HG03060 (cell line): ENCODE measurements at regions not wholly inside any gene's neighbourhood (a gene's known extent, or its start where the extent isn't known, plus 50 kb on each side); places are given as distances from the start of the nearest gene placed in this dataset.
A peak's percentile ranks its signal among the peaks of the same experiment; 100 is the strongest.

Experiments used
- ATAC-seq: cut with Tn5 transposase; IDR thresholded peaks from one replicate; pipeline ENCODE4 v1.9.1; 2021; ENCODE audit warnings: low read depth, moderate number of reproducible peaks; ENCODE audit not compliant: unreplicated experiment

DNA sequence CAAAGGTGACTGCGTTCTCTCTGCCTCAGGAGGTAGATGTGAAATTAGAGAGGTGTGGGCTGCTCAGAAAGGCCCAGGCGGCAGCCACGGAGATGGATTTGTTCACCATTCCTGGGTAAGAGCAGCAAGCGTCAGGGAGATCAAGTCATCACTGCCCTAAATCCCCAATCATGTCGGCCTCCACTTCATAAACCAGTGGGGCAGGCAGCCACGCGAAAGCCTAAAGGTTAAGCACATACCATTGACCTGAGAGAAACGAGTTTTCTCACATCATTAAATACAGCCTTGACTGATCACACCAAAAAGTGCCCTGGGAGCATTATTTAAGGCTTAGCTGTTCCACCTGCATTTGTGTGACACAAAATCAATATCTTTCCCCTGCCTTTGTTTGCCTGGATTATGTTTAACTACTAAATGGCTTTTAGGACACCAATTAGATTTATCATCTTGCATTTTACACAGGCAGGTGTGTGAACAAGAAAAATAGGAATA, 50.7 kb upstream of the FOXB1 start:
- ATAC-seq, result no peak

DNA sequence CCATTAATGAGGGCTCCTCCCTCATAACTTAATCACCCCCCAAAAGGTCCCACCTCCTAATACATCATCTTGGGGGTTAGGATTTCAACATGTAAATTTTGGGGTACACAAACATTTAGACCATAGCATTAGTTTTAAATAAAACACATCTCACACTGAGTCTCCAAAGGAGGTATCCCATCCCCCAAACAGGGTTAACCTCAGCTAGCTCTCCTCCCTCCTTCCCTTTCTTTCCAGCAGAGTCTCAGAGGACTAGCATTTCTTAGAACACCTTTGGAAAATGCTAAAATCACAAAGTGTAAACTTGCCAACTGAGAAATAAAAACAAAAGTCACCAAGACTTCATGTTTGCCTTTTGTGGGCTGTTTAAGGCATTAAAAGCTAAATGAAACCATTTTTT, 51.2 kb upstream of the FOXB1 start:
- no peak for ATAC-seq

DNA sequence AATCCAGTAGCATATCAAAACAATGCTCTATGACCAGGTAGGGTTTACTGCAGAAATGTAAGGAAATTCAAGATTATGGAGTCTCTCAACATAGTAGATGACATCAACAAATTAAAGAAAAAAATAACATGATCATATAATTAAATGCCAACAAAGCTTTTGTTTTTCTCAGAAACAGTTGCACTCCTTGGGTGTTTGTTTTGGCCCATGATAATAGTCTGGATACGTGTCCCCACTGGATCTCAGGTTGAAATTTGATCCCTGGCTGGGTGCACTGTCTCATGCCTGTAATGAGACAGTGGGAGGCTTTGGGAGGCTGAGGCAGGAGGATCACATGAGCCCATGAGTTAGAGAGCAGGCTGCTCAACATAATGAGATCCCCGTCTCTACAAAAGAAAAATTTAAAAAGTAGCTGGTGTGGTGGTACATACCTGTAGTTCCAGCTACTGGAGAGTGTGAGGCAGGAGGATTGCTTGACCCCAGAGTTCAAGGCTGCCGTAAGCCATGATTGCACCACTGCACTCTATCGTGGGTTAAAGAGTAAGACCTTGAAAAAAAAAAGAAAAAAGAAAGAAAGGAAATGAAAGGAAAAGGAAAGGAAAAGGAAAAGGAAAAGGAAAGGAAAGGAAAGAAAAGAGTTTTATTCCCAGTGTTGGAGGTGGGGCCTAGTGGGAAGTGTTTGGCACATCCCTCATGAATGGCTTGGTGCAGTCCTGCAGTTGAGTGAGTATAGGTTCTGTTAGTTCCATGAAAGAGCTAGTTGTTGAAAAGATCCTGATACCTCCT, 53.3 kb upstream of the FOXB1 start:
- ATAC-seq, result no peak

DNA sequence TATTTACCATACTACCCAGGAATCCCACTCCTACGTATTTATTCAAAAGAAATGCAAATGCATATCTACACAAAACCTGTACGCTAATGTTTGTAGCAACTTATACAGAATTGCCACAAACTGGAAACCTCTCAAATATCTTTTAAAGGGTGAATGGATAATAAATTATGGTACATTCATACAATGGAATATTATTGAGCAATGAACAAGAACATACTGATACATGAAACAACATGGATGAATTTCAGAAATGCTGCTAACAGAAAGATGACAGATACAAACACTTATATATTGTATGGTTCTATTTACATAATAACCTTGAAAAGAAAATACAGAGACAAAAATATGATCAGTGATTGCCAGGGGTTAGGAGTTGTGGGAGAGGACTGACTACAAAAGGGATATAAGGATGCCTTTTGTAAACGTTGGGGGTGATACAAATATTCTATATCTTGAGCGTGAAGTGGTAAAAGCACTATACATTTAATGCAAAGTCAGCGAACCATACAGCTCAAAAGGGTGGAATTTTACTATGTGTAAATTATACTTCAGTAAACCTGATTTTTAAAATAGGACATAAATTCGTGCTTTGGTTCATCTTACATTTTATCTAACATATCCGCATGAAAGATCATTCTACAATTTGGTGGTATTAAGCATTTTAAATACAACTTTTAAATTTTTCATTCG, 55.0 kb upstream of the FOXB1 start:
- ATAC-seq, result no peak

DNA sequence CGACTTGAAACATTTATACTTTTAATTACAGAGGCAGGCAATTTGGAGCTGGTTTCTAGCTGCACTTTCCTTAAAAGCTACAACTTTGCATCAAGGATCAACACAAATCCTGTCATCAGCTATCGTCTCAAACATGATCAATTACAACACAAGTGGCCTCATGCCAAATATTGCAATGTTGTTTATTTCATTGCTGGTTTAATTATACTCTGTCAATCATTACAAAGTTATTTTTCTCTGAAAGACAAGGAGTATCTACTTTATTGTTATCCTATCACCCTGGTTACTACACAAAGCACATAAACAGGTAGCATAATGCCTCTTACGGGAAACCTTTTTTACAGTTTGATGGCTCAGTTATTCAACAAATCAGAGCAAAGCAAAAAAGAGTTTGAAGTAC, 58.0 kb upstream of the FOXB1 start:
- no peak for ATAC-seq

DNA sequence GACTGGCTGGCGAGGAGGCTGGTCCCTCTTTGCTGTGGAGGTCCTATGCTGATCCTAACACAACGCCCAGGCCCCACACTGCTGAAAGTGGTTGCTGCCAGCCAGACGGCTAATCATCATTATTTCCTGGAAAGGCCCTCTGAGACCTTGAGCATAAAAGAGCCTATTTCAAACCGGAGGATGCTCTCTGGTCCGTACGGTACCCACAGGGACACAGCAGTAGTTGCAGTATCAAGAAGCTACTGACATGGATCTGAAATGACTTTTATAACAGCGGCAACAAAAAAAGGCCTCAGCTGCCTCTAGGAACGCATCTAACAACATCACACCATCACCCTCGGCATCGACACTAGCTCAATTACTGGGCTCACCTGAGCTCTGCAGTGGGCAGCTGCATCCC, 59.1 kb upstream of the FOXB1 start:
- no peak for ATAC-seq

DNA sequence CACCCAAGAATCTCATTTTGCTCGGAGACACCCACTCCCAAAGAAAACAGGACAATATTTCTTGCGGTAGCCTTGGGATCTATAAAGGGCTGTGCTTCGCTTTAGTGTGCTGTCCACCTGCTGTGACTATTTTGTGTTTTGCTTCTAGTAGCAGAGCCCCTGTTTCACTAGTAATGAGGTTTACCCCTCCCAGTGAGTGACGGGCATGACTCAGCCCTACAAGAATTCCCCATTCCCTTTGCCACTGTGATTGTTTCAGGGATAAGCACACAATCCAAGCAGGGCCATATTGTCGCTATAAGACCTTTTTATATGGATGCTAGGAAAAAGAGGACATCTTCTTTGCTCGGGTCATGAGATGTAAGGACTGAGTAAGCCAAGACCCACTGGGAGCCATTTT, 62.5 kb upstream of the FOXB1 start:
- no peak for ATAC-seq

DNA sequence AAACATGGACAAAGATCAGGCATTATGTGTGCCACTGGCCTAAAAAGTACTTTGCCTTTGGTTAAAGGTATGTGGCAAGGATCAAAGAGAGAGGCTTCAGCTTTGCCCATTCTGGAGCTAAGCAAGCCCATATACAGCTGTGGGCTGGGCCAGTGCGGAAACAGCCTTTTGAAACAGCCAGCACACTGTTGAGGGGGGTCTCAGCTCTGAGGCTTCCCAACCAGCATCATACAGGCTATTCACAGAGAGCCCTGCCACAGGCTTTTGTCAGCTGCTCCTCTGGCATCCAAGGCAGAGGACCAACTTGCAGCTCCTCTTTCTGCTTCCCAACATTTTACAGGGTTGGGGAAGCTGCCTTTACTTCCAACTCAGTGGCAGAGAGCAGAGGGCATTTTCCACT, 63.2 kb upstream of the FOXB1 start:
- ATAC-seq, result no peak

DNA sequence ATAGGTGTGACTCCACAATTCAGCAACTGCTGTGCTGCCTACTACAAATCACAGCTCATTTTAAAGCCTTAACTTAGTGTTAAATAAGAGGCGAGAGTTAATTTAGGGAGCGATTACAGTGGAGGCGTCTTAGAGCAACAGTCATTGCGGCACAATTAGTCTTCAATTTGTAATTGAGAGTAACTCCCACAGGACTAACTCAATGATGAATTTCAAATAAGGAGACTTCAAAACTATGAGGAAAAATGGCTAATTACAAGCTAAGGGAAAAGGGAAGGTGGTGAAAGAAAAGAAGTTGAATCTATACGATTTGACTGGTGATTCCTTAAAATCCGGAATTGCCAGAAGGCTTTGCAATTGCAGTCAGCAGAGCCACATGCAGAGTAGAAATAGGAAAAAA, 63.7 kb upstream of the FOXB1 start:
- no peak for ATAC-seq

DNA sequence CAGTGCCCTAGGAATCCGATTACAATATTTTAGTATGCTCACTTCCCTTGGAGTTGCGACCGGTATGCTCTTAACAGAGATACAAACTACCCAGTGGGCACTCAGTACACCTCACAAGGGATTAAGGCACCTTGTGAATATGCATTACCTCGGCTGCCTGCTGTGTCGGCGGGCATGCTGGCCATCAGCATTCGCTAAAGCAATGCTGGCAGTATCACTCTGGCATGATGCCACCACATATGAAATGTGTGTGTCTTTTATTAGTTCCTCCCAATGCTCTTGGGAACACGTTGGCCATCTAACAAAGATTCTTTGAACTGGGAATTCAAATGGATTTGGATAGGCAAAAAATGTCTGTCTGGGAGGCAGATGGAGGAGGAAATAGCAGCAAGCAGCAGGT, 67.4 kb upstream of the FOXB1 start:
- ATAC-seq, result no peak

DNA sequence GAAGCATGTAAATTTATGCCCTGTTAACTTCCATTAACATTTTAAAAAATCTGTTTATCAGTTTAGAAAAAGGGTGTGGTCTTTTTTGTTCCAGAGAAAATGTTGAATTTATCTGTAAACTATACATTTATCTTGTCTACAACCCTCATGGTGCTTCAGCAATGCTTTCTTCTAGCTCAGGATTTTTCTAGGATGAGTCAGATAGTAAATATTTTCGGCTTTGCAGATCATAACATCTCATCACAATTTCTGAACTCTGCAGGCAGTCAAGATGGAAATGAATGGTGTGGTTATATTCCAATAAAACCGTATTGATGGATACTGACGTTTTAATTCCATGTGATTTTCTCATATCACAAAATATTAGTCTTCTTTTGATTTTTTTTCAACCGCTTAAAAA, 70.5 kb upstream of the FOXB1 start:
- no peak for ATAC-seq

DNA sequence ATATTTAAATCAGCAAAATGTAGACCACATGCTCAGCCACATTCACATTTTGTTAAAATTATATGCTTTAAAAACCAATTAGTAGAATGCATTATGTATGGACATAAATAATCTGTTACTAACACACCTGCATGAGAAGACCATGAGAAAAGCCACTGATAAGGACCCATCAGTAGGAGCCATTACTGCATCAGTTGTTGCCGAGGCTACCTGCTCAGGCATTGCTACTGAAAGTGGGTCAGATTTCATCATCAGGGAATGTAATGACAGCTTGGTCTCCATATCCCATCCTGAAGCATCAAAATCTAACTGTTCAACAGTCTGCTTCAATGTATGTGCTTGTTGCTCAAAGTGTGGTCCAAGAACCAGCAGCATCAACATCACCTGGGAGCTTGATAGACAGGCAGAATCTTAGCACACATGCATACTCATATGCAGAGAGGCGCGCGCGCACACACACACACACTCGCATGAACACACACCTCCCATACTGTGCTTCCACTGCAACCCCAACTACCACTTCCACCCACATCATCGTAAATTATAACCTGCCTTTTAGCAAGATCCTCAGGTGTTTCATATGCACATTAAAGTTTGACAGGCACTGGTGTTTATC, 72.4 kb upstream of the FOXB1 start:
- no peak for ATAC-seq

DNA sequence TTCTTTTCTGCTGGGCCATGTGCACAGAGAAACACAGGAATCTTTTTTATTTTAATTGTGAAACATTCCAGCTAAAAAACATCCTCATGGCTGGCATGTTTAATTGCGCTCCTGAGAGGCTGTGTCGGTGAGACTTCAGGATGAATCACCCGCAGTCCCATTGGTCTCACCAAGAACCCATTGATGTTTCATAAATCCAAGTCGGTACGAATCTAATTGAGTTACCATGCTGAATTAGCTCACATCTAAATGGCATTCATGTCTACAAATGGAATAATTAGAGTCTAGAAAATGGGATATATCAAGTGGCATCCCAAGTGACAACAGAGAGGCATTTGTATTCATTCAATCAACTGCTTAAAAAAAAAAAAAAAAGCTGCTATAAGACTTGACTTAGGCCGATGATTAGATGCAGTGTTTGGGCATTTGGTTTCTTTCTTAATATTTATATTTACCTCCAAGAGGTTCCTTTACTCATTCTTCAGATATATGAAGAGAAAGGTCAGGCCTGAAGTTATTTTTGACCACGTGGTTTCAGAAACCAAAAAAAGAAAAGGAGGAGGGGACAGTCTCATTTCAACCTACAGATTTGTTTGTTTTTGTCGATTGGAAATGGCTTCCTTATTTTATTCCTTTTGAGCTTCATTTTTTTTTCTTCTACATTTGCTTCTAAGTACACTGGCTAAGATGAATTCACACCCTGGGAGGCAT, 79.1 kb upstream of the FOXB1 start:
- ATAC-seq, result no peak

DNA sequence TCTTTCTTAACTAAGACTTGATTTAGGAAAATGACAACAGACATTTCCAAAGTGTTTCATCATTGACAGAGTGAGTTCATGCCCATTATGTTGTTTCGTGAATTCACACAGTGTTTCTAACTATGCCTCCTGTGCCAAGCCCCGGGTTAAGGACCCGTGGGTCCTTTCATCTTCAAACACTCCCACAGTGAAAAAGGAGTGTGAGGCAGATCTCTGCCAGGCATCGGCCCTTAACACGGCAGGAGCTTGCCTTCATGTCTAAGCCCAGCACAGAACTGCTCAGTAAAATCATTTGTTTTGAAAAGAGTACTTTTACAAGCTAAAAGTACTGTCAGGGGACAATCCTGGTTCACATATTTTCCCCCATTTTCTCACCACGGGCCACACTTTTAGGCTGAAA, 80.0 kb upstream of the FOXB1 start:
- ATAC-seq, result no peak

DNA sequence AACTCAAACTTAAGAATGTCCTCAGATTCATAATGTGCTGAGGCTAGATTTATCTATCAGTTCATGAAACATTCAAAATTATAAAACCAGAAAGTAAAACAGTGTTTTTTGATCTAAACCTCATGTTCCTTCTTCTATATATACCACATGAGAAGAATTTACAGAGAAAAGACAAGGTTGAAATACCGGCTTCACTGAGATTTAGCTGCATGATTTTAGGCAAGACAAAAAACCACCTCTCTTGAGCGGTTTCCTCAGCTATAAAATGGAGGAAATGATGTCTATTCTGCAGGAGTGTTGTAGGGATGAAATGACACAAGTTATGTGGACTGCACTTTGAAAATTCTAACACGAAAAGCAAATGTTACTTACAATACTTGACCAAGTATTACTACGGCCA, 80.6 kb upstream of the FOXB1 start:
- ATAC-seq, result no peak

DNA sequence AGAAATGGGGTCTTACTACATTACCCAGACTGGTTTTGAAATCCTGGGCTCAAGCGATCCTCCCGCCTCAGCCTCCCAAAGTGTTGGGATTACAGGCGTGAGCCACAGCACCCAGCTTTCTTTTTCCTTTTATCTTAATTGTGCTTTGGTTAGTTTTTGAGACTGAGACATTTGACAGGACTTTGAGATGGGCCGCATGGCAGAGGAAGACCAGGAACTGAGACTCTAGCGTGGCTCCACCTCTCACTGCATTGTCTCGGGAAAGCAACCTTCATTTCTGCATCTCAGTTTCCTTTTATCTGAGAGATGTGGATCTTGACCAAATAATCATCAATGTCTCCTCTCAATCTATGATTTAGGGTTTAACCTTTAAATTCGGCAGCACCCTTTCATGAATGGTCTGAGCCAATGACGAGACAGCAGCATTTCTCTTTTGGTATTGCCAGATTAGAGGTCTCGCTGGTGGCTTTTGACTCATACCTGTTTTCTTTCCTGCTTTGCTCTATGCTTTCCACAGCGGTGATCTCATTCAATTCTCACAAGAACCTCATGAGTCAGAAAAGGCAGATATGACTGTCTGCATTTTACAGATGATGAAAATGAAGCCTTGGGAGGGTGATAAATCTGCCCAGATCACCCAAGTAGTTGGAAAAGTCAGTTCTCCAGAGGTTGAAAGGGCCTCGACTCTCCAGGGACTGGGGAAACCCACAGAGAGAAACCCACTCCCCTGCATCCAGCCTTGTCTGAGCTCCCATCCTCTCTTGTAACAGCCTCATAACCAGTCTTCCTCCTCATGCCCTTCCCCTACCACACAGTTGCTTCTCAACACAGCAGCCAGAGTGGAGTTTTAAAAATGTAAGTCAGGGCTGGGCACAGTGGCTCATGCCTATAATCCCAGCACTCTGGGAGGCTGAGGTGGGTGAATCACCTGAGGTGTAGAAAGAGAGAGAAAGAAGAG, 84.8 kb upstream of the FOXB1 start:
- peak; percentile 80 for ATAC-seq

DNA sequence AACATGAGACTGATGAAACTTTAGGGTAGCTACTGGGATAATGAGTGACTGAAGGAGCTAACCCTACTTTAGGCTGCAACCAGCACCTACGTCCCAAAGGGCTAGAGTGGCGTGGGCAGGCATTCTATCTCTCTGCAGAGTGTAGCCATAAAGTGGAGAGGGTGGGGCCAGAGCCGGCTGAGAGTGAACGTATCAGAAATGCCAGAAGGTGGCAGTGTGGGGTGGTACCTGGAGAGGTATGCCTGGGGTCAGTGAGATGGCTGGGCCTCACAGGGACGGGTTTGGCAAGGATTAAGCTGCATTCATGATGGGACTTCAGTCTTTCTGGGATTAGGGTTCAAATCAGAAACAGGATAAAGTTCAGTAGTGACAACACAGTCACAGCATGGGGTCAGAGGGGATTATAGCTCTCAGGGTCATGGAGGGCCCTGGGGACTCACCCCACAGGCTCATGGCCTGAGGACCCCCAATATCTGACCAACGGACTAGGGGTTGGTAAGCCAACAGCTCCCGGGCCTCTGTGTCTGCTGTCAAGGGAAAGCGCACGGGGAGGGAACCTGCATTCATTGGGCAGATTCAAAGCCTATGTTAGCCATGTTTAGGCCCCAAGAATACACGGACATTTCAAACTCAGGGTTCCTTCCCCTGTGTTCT, 86.5 kb upstream of the FOXB1 start:
- no peak for ATAC-seq

DNA sequence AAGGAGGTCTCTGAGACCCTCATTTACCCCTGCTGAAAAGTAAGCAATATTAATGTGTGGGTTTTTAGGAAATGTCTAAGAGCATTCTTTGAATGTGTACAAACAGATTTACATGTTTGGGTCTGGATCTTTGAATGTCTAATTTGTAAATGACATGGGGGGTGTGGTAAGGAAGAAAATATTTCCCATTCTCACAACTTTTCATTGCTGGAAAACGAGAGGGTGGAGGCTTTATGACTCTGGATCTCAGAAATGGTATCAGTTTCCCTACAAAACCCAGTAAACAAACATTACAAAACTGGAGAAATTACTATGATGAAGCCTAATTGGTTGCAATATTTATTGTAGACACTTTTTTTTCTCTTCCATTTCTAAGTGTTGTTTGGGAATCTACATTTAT, 98.1 kb upstream of the FOXB1 start:
- no peak for ATAC-seq

DNA sequence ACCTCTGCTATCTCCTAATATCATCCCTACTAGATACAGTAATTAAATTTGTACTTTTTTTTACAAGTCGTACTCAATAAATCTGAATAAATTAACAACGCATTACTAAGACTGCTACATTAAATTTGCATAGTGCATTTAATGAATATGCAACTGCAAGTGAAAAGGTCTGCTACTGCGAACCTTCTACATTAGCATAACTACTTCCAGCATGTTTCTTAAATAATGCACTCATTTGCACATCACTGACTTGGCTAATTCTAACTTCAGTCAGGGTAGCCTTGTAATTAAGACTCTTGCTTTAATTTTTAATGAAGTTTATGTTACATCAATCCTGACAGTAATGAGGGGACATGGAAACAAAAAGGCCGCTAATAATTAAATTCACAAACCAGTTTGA, 98.9 kb upstream of the FOXB1 start:
- no peak for ATAC-seq
